ENCODE measurements at regions not wholly inside any gene's neighbourhood (a gene's known extent, or its start where the extent isn't known, plus 50 kb on each side); places are given as distances from the start of the nearest gene placed in this dataset.

DNA sequence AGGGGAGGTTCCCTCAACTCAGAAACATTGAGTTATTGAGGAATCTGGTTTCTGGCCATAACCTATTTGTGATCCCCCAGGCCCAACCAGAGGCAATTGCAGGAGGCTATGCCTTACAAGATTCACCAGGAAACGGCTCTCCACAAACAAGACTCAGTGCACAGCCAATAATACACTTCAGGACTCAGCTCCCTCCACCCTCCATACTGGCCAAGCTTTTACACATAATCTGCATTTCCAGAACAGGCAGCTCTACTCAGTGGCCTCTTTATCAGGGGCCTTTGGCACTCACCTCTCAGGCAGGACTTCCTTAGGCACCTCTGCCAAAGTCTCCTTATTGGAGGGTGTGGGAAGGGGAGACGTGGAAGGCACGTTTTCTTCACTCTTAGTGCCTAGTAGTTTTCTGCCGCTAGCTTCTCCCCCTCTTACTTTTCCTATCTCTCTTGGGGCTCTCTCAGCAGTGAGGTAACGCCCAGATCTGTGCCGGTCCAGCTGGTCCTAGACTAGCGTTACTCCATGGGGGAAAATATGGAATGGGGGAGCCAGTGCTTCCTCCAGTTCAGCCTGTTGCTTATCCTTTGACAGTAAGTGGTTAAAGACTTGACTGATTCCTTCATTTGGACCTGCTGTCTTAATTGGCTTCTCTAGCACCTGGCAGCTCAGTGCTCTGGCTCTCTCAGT, 62.8 kb upstream of the ANO3 start:
- Histone ChIP-seq H3K27ac (ENCODE audit: insufficient read depth, low read length, poor library complexity, severe bottlenecking) (no peak overlapping the region), H3K36me3 (ENCODE audit: control insufficient read depth, insufficient read depth, low read length) (no peaks in the 10 kb centered on the region), H3K27me3 (replicated peaks; ENCODE audit: control insufficient read depth, insufficient read depth, low read length, poor library complexity, severe bottlenecking) (no peaks in the 10 kb centered on the region), H3K9me3 (ENCODE audit: control insufficient read depth, low read length) (no peaks in the 10 kb centered on the region), H3K4me3 (ENCODE audit: insufficient read depth, low read depth, low read length, poor library complexity, severe bottlenecking) (no peak overlapping the region), H3K4me1 (ENCODE audit: control insufficient read depth, insufficient read depth, low read length, poor library complexity, severe bottlenecking) (no peaks in the 10 kb centered on the region)
- DNase-seq, result no peak

DNA sequence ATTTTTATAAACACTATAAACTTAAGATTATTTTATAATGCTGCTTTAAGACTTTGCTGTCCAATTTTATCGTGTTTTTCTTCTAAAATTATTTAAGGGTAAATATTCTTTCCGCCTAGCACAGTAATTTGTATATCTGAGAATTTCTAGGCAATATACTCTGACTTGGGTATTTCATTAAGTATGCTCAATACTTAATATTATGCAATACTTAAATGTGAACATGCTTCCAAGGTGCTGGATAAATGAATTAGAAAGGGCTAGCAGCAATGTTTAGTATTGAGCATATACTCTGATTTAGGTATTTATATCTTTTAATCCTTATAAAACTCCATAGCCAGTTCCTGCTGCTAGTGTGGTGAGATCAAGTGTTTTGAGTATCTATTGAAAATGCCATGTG, 60.3 kb upstream of the ANO3 start:
- Histone ChIP-seq H3K36me3 (ENCODE audit: control insufficient read depth, insufficient read depth, low read length) (no peaks in the 10 kb centered on the region), H3K4me3 (ENCODE audit: insufficient read depth, low read depth, low read length, poor library complexity, severe bottlenecking) (no peak overlapping the region), H3K27me3 (replicated peaks; ENCODE audit: control insufficient read depth, insufficient read depth, low read length, poor library complexity, severe bottlenecking) (no peaks in the 10 kb centered on the region)

GRCh38 chr11:26276798-26277424, 55.0 kb upstream of the ANO3 start:
- Histone ChIP-seq H3K36me3 (ENCODE audit: control insufficient read depth, insufficient read depth, low read length) (no peaks in the 10 kb centered on the region), H3K27ac (ENCODE audit: insufficient read depth, low read length, poor library complexity, severe bottlenecking) (no peak overlapping the region), H3K27me3 (replicated peaks; ENCODE audit: control insufficient read depth, insufficient read depth, low read length, poor library complexity, severe bottlenecking) (no peaks in the 10 kb centered on the region), H3K9me3 (ENCODE audit: control insufficient read depth, low read length) (no peaks in the 10 kb centered on the region), H3K4me1 (ENCODE audit: control insufficient read depth, insufficient read depth, low read length, poor library complexity, severe bottlenecking) (no peaks in the 10 kb centered on the region), H3K4me3 (ENCODE audit: insufficient read depth, low read depth, low read length, poor library complexity, severe bottlenecking) (no peak overlapping the region)
- peak in 1 of 3 donors; percentile 9 for DNase-seq

More for the DNA sequence above, 60.3 kb upstream of the ANO3 start:
- H3K4me1 ChIP-seq (ENCODE audit: control insufficient read depth, insufficient read depth, low read length, poor library complexity, severe bottlenecking), result no peaks in the 10 kb centered on the region
- H3K27ac ChIP-seq (ENCODE audit: insufficient read depth, low read length, poor library complexity, severe bottlenecking), result no peak overlapping the region
- no peaks in the 10 kb centered on the region for H3K9me3 ChIP-seq (ENCODE audit: control insufficient read depth, low read length)
- no peak for DNase-seq

DNA sequence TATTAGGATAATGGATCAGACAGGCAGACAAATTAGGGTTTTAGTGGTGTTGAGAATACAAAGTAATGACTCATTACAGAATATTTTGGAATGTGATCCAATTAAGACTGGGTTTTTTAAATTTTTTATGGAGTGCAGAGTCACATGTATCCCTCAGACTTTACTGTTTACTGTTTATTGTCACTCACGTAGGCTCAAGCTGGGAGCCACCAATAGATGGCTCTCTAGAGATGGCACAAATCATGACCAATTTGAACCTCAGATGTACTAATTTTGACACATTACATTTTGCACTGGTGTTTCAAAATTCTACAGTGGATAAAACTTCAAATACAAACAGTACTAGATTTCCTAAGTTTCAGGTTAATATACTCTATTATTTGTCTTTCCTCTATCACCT, 53.6 kb upstream of the ANO3 start:
- DNase-seq, result no peak
- H3K4me3 ChIP-seq (ENCODE audit: insufficient read depth, low read depth, low read length, poor library complexity, severe bottlenecking), result no peak overlapping the region
- no peaks in the 10 kb centered on the region for H3K27me3 ChIP-seq (replicated peaks; ENCODE audit: control insufficient read depth, insufficient read depth, low read length, poor library complexity, severe bottlenecking)
- no peaks in the 10 kb centered on the region for H3K36me3 ChIP-seq (ENCODE audit: control insufficient read depth, insufficient read depth, low read length)
- H3K9me3 ChIP-seq (ENCODE audit: control insufficient read depth, low read length), result no peaks in the 10 kb centered on the region
- no peaks in the 10 kb centered on the region for H3K4me1 ChIP-seq (ENCODE audit: control insufficient read depth, insufficient read depth, low read length, poor library complexity, severe bottlenecking)
- no peak overlapping the region for H3K27ac ChIP-seq (ENCODE audit: insufficient read depth, low read length, poor library complexity, severe bottlenecking)

All from effector memory CD4-positive, alpha-beta T cell (primary cell).